Esophagus muscularis mucosa (tissue), 4 donors: ENCODE measurements at regions not wholly inside any gene's neighbourhood (a gene's known extent, or its start where the extent isn't known, plus 50 kb on each side); places are given as distances from the start of the nearest gene placed in this dataset.

Experiments used
- DNase-seq: peaks from one replicate; pipeline ENCODE4 v3.0.0-alpha.2; 2017; ENCODE audit errors: extremely low spot score
- H3K27ac ChIP-seq, 4 donors: fragments of 200-600 bp; sonication (generic); replicated peaks in 1 of 4; 1 replicate in 3 of 4; 2 replicates in 1 of 4; pipeline ENCODE4 v1.5.1; 2016 to 2019; ENCODE audit warnings: mild to moderate bottlenecking in 1 of 4
- H3K27me3 ChIP-seq, 4 donors: fragments of 200-600 bp; sonication (generic); one replicate each; pipeline versions ENCODE4 v1.5.1 to v1.6.0; 2016 to 2019
- H3K36me3 ChIP-seq, 4 donors: fragments of 200-600 bp; sonication (generic); one replicate each; pipeline ENCODE4 v1.5.1; 2016 to 2019
- H3K4me1 ChIP-seq, 4 donors: fragments of 200-600 bp; sonication (generic); one replicate each; pipeline ENCODE4 v1.5.1; 2016 to 2019
- H3K4me3 ChIP-seq, 4 donors: fragments of 200-600 bp; sonication (generic); 1 replicate in 2 of 4; 2 replicates in 2 of 4; pipeline ENCODE4 v1.5.1; 2016 to 2019; ENCODE audit warnings: mild to moderate bottlenecking in 4 of 4, moderate library complexity in 1 of 4
- H3K9me3 ChIP-seq, 4 donors: fragments of 200-600 bp; sonication (generic); 1 replicate in 3 of 4; 2 replicates in 1 of 4; pipeline ENCODE4 v1.5.1; 2016 to 2019
- EP300 ChIP-seq: sonication (generic); formaldehyde crosslinking; IDR thresholded peaks from one replicate; pipeline ENCODE4 v1.6.1; 2017; ENCODE audit warnings: antibody characterized with exemption
- POLR2A ChIP-seq: fragments of 450-650 bp; IDR thresholded peaks from one replicate; pipeline ENCODE4 v1.6.1; 2017; ENCODE audit warnings: antibody characterized with exemption, moderate library complexity, mild to moderate bottlenecking, low read depth
- POLR2AphosphoS5 ChIP-seq, 2 donors: sonication (generic); formaldehyde crosslinking; IDR thresholded peaks; one replicate each; pipeline ENCODE4 v1.6.1; 2017; ENCODE audit warnings: antibody characterized with exemption in 2 of 2
- WGBS: methylation state at CpG from one replicate; pipeline ENCODE4 v1.1.5; 2018; 5-methylcytosine and 5-hydroxymethylcytosine counted together
- intact Hi-C: fragments of 100-400 bp; cut with DNase I; formaldehyde crosslinking; loops from one replicate; pipeline ENCODE4 v1.15.1; 2023
- TF ChIP-seq, protein P1 (sequence below), 3 experiments: fragments of 200-600 bp in 2 of 3; fragments of 450-650 bp in 1 of 3; sonication (generic) in 2 of 3; IDR thresholded peaks; one replicate each; pipeline ENCODE4 v1.5.1; 2017 to 2019; ENCODE audit warnings: antibody characterized with exemption in 3 of 3, mild to moderate bottlenecking in 2 of 3, moderate library complexity in 1 of 3

DNA sequence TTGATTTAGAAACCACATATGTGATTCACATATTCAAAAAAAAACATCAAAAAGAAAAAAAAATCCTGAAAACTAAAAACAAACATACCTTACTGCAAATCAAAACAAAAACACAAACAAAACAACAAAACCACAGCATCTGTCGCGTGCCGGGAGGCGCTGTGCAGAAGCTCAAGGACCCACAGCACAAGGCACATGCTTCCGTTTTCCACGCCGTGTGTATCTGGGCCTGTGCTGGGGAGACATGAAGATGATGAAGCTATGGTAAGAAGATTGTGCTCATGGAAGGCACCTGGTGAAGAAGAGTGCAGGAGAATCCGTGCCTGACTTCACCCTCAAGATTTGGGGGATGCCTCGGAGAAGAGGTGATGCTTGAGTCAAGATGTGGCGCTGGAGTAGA lies 788.9 kb upstream of the ARRDC4 start:
- H3K36me3 ChIP-seq: no peaks in the 10 kb centered on the region
- 94% methylated on average over 10 of the region's 10 CpGs for WGBS
- DNase-seq: no peak
- H3K4me3 ChIP-seq: no peak overlapping the region
- no peaks in the 10 kb centered on the region for H3K27me3 ChIP-seq
- no peaks in the 10 kb centered on the region for H3K4me1 ChIP-seq
- TF ChIP-seq EP300 (no peak), POLR2AphosphoS5 (IDR thresholded peaks at IDR 0.05) (no peak), POLR2A (no peak)
- TF ChIP-seq, protein P1, sequence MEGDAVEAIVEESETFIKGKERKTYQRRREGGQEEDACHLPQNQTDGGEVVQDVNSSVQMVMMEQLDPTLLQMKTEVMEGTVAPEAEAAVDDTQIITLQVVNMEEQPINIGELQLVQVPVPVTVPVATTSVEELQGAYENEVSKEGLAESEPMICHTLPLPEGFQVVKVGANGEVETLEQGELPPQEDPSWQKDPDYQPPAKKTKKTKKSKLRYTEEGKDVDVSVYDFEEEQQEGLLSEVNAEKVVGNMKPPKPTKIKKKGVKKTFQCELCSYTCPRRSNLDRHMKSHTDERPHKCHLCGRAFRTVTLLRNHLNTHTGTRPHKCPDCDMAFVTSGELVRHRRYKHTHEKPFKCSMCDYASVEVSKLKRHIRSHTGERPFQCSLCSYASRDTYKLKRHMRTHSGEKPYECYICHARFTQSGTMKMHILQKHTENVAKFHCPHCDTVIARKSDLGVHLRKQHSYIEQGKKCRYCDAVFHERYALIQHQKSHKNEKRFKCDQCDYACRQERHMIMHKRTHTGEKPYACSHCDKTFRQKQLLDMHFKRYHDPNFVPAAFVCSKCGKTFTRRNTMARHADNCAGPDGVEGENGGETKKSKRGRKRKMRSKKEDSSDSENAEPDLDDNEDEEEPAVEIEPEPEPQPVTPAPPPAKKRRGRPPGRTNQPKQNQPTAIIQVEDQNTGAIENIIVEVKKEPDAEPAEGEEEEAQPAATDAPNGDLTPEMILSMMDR (IDR thresholded peaks at IDR 0.05): no peak
- H3K27ac ChIP-seq: no peak overlapping the region
- intact Hi-C loops: no loop called here
- no peaks in the 10 kb centered on the region for H3K9me3 ChIP-seq

DNA sequence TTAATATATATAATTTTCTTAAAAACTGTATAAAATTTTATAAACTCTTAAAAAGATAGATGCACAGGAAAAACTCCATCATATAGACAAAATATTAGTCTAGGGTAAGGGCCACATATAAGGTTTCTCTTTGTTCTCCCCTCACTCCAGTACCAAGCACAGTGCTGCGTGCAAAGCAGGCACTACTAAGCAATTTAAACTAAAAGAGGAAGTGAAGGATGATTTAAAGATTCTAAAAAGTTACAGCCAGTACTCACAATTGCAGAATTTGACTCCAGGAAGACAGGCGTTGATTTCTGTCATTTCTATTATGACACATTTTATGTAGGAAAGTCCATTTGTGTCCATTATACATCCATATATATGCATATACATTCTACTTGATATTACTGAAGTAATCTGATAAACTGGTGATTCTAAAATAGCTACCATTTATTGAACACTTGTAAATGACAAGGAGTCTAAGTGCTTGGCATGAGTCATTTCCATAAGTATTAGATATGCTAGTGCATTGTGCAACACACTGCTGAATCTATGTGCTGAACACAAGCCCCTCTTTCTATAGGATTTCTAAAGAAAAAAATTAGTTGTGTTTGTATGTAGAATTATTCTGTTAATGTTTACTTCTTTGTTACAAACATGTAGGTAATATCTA lies 785.5 kb upstream of the ARRDC4 start:
- Histone ChIP-seq H3K27ac (no peak overlapping the region), H3K36me3 (no peaks in the 10 kb centered on the region), H3K4me3 (no peak overlapping the region), H3K4me1 (no peaks in the 10 kb centered on the region), H3K27me3 (peaks cover 0 to 6% (median 2%) of the 10 kb centered on the region in 4 donors), H3K9me3 (no peaks in the 10 kb centered on the region)
- no peak for DNase-seq
- WGBS: 81% methylated on average over 2 of the region's 2 CpGs
- TF ChIP-seq POLR2AphosphoS5 (IDR thresholded peaks at IDR 0.05): no peak
- intact Hi-C loops: no loop called here

DNA sequence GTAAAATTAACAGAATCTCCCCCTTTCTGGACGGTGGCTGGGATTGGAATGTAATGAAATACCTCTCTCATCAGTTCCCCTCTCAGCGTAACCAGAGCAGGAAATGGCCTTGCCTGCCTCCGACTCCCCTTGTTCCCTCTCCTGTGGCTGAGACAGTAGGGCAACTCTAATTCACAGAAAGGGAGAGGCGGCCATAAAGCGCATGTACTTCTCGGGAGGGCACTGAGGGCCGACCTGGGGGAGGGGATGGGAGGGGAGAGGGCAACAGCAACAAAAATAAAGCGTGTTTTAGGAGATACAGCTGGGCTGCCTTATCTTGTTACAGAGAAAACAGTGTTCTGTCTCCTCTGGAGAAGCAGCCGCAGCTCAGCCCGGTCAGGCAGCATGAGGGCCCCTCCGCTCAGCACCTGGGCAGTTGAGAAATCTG lies 783.3 kb upstream of the ARRDC4 start:
- no peak for DNase-seq
- TF ChIP-seq POLR2A (no peak), EP300 (no peak), POLR2AphosphoS5 (IDR thresholded peaks at IDR 0.05) (no peak)
- TF ChIP-seq, protein P1 (IDR thresholded peaks at IDR 0.05): no peak
- no peaks in the 10 kb centered on the region for H3K36me3 ChIP-seq
- peaks cover 0 to 6% (median 2%) of the 10 kb centered on the region in 4 donors for H3K27me3 ChIP-seq
- 28% methylated on average over 11 of the region's 11 CpGs for WGBS
- H3K4me1 ChIP-seq: no peaks in the 10 kb centered on the region
- no peak overlapping the region for H3K27ac ChIP-seq
- intact Hi-C loops: no loop called here
- H3K4me3 ChIP-seq: no peak overlapping the region
- H3K9me3 ChIP-seq: no peaks in the 10 kb centered on the region

DNA sequence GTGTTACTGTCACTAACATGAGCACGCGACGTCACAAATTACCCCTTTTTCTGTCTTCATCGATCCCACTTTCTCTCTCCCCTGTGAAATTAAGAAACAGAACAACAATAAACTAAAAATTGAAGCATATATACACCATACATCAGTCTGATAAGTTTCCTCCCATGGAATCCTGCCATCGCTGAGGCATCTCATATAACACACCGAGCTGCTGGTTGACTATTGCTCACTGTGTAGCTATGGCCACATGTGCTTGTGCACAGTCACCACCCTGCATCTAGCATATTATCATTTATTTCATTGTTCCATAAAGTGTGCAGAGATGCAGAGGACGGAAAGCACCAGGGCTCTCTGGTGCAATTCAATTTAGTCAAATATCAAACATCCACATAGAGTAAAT lies 777.9 kb upstream of the ARRDC4 start:
- intact Hi-C loops: no loop called here
- WGBS: 92% methylated on average over 7 of the region's 7 CpGs

DNA sequence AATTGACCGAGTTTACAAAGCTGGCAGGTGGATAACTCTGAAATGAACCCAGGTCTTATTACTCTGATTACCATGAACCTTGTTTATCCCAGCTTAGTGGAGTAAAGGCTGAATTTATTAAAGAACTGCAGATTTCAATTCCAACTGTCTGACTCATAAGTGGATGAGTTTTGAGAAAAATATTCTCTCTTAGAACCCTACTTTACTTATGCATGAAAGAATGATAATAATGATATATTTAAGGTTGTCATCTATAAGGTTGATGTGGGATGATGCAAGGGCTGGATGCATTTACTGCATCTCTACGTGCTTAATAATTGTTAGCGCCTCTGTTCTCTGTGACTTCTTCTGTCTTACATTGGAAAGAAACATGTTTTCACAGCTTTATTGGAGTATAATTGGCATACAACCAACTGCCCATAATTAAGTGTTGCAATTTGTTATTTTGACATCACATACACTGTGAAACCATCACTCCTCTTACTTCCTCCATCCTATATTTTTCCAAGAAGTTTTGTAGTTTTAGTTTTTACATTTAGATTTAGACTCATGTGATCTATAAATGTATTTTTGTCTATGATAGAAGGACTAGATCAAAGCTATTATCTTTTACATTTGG lies 771.2 kb upstream of the ARRDC4 start:
- no peaks in the 10 kb centered on the region for H3K27me3 ChIP-seq
- H3K9me3 ChIP-seq: peaks cover 0 to 3% (median 0%) of the 10 kb centered on the region in 4 donors
- intact Hi-C loops: no loop called here
- H3K4me3 ChIP-seq: no peak overlapping the region
- no peaks in the 10 kb centered on the region for H3K36me3 ChIP-seq
- no peak for DNase-seq
- H3K27ac ChIP-seq: no peak overlapping the region
- H3K4me1 ChIP-seq: no peaks in the 10 kb centered on the region
- WGBS: 81% methylated on average over 3 of the region's 3 CpGs
- TF ChIP-seq POLR2AphosphoS5 (IDR thresholded peaks at IDR 0.05) (no peak), EP300 (no peak), POLR2A (no peak)
- TF ChIP-seq, protein P1 (IDR thresholded peaks at IDR 0.05): no peak

More for the DNA sequence above, 777.9 kb upstream of the ARRDC4 start:
- Histone ChIP-seq H3K4me1 (no peaks in the 10 kb centered on the region), H3K36me3 (no peaks in the 10 kb centered on the region), H3K9me3 (no peaks in the 10 kb centered on the region), H3K27ac (no peak overlapping the region), H3K27me3 (peaks cover 0 to under 1% (median 0%) of the 10 kb centered on the region in 4 donors), H3K4me3 (no peak overlapping the region)
- DNase-seq: no peak
- TF ChIP-seq, protein P1 (IDR thresholded peaks at IDR 0.05): no peak
- TF ChIP-seq EP300 (no peak), POLR2AphosphoS5 (IDR thresholded peaks at IDR 0.05) (no peak), POLR2A (no peak)
